DND-41 (cell line): ENCODE measurements at regions not wholly inside any gene's neighbourhood (a gene's known extent, or its start where the extent isn't known, plus 50 kb on each side); places are given as distances from the start of the nearest gene placed in this dataset.

Experiments used
- CTCF ChIP-seq: IDR thresholded peaks from 2 replicates; pipeline ENCODE4 v1.5.1; 2012; ENCODE audit warnings: borderline replicate concordance, low read length, moderate library complexity, mild to moderate bottlenecking; ENCODE audit not compliant: poor library complexity, severe bottlenecking; ENCODE audit errors: extremely low read depth
- EZH2 ChIP-seq: IDR thresholded peaks from 3 replicates; pipeline ENCODE4 v1.6.1; 2012; ENCODE audit warnings: borderline replicate concordance, low read depth, mild to moderate bottlenecking, moderate library complexity, low read length, inconsistent platforms; ENCODE audit not compliant: severe bottlenecking

- TF ChIP-seq CTCF (no peak), EZH2 (no peak)
Measured at GRCh38 chr1:218634212-218634611, 289.1 kb downstream of the TGFB2 start.
